ENCODE measurements at regions not wholly inside any gene's neighbourhood (a gene's known extent, or its start where the extent isn't known, plus 50 kb on each side); places are given as distances from the start of the nearest gene placed in this dataset.
A peak's percentile ranks its signal among the peaks of the same experiment; 100 is the strongest.

GRCh38 chr14:98274596-98274995 is 997.4 kb downstream of the BCL11B start:
- H3K27ac Mint-ChIP-seq = no peak overlapping the region
- ChIA-PET CTCF (no interaction called here), POLR2A (no interaction called here)
- ATAC-seq (no peak), DNase-seq (no peak)
- peaks cover 4% of the 10 kb centered on the region for H3K4me1 Mint-ChIP-seq (ENCODE audit: low read depth)
- H3K4me3 Mint-ChIP-seq = no peak overlapping the region
- H3K9me3 Mint-ChIP-seq (ENCODE audit: insufficient read depth) = peaks cover 3% of the 10 kb centered on the region
- no peaks in the 10 kb centered on the region for H3K27me3 Mint-ChIP-seq (ENCODE audit: low read depth)
- H3K36me3 Mint-ChIP-seq (ENCODE audit: low read depth) = peaks cover 4% of the 10 kb centered on the region

GRCh38 chr14:98278800-98279199 is 993.2 kb downstream of the BCL11B start:
- no peak for DNase-seq
- no peak overlapping the region for H3K4me3 Mint-ChIP-seq
- H3K4me1 Mint-ChIP-seq (ENCODE audit: low read depth) = no peaks in the 10 kb centered on the region
- H3K36me3 Mint-ChIP-seq (ENCODE audit: low read depth) = no peaks in the 10 kb centered on the region
- ChIA-PET POLR2A (no interaction called here), CTCF (no interaction called here)
- H3K9me3 Mint-ChIP-seq (ENCODE audit: insufficient read depth) = no peaks in the 10 kb centered on the region
- H3K27me3 Mint-ChIP-seq (ENCODE audit: low read depth) = no peaks in the 10 kb centered on the region
- no peak for ATAC-seq
- H3K27ac Mint-ChIP-seq = no peak overlapping the region

- CTCF ChIA-PET = no interaction called here
- H3K27ac Mint-ChIP-seq = no peak overlapping the region
- POLR2A ChIA-PET = no interaction called here
- peaks cover 2% of the 10 kb centered on the region for H3K36me3 Mint-ChIP-seq (ENCODE audit: low read depth)
- no peak for DNase-seq
- ATAC-seq = no peak
- no peaks in the 10 kb centered on the region for H3K27me3 Mint-ChIP-seq (ENCODE audit: low read depth)
- H3K4me1 Mint-ChIP-seq (ENCODE audit: low read depth) = peaks cover 3% of the 10 kb centered on the region
- no peaks in the 10 kb centered on the region for H3K9me3 Mint-ChIP-seq (ENCODE audit: insufficient read depth)
- H3K4me3 Mint-ChIP-seq = no peak overlapping the region
Measured at GRCh38 chr14:98280436-98280835, 991.6 kb downstream of the BCL11B start.

- DNase-seq (no peak), ATAC-seq (no peak)
- H3K9me3 Mint-ChIP-seq (ENCODE audit: insufficient read depth) = no peaks in the 10 kb centered on the region
- H3K4me1 Mint-ChIP-seq (ENCODE audit: low read depth) = peaks cover 6% of the 10 kb centered on the region
- CTCF ChIA-PET = no interaction called here
- no peaks in the 10 kb centered on the region for H3K27me3 Mint-ChIP-seq (ENCODE audit: low read depth)
- H3K4me3 Mint-ChIP-seq = no peak overlapping the region
- no peak overlapping the region for H3K27ac Mint-ChIP-seq
- H3K36me3 Mint-ChIP-seq (ENCODE audit: low read depth) = peaks cover 2% of the 10 kb centered on the region
- POLR2A ChIA-PET = interaction anchor here (0.6 kb wide), 1 partner anchor 9 kb away, joined by 3 read pairs; no protein-coding TSS in a partner anchor
Measured at GRCh38 chr14:98288825-98289224, 983.2 kb downstream of the BCL11B start.

GRCh38 chr14:98290596-98290995 is 981.4 kb downstream of the BCL11B start:
- Mint-ChIP-seq H3K27me3 (ENCODE audit: low read depth) (no peaks in the 10 kb centered on the region), H3K27ac (no peak overlapping the region), H3K4me1 (ENCODE audit: low read depth) (peaks cover 3% of the 10 kb centered on the region), H3K4me3 (no peak overlapping the region), H3K36me3 (ENCODE audit: low read depth) (no peaks in the 10 kb centered on the region), H3K9me3 (ENCODE audit: insufficient read depth) (no peaks in the 10 kb centered on the region)
- CTCF ChIA-PET = interaction anchor here (1.8 kb wide), 1 partner anchor 150 kb away, joined by 5 read pairs; no protein-coding TSS in a partner anchor
- no peak for DNase-seq
- no peak for ATAC-seq
- POLR2A ChIA-PET = no interaction called here

- Mint-ChIP-seq H3K36me3 (ENCODE audit: low read depth) (no peaks in the 10 kb centered on the region), H3K4me3 (no peak overlapping the region), H3K9me3 (ENCODE audit: insufficient read depth) (no peaks in the 10 kb centered on the region), H3K27ac (peak overlapping the region; percentile 30), H3K27me3 (ENCODE audit: low read depth) (no peaks in the 10 kb centered on the region), H3K4me1 (ENCODE audit: low read depth) (peaks cover 3% of the 10 kb centered on the region)
- ChIA-PET POLR2A (no interaction called here), CTCF (no interaction called here)
- no peak for DNase-seq
- no peak for ATAC-seq
Measured at GRCh38 chr14:98292191-98292590, 979.8 kb downstream of the BCL11B start.

- ATAC-seq = no peak
- CTCF ChIA-PET = no interaction called here
- POLR2A ChIA-PET = no interaction called here
Measured at GRCh38 chr14:98293576-98293975, 978.4 kb downstream of the BCL11B start.

GRCh38 chr14:98296895-98297294 is 975.1 kb downstream of the BCL11B start:
- ChIA-PET POLR2A (no interaction called here), CTCF (no interaction called here)
- no peak for ATAC-seq
- Mint-ChIP-seq H3K4me1 (ENCODE audit: low read depth) (peaks cover 3% of the 10 kb centered on the region), H3K4me3 (no peak overlapping the region), H3K27me3 (ENCODE audit: low read depth) (no peaks in the 10 kb centered on the region), H3K9me3 (ENCODE audit: insufficient read depth) (peaks cover 6% of the 10 kb centered on the region), H3K36me3 (ENCODE audit: low read depth) (no peaks in the 10 kb centered on the region), H3K27ac (no peak overlapping the region)
- DNase-seq = no peak

More at GRCh38 chr14:98293576-98293975, 978.4 kb downstream of the BCL11B start:
- no peaks in the 10 kb centered on the region for H3K27me3 Mint-ChIP-seq (ENCODE audit: low read depth)
- H3K27ac Mint-ChIP-seq = no peak overlapping the region
- H3K9me3 Mint-ChIP-seq (ENCODE audit: insufficient read depth) = no peaks in the 10 kb centered on the region
- DNase-seq = no peak
- peaks cover 3% of the 10 kb centered on the region for H3K4me1 Mint-ChIP-seq (ENCODE audit: low read depth)
- H3K4me3 Mint-ChIP-seq = no peak overlapping the region
- H3K36me3 Mint-ChIP-seq (ENCODE audit: low read depth) = no peaks in the 10 kb centered on the region

GRCh38 chr14:98297567-98297966 is 974.4 kb downstream of the BCL11B start:
- no peaks in the 10 kb centered on the region for H3K4me1 Mint-ChIP-seq (ENCODE audit: low read depth)
- CTCF ChIA-PET = no interaction called here
- POLR2A ChIA-PET = interaction anchor here (0.7 kb wide), 1 partner anchor 8 kb away, joined by 3 read pairs; no protein-coding TSS in a partner anchor
- H3K27me3 Mint-ChIP-seq (ENCODE audit: low read depth) = no peaks in the 10 kb centered on the region
- peaks cover 6% of the 10 kb centered on the region for H3K9me3 Mint-ChIP-seq (ENCODE audit: insufficient read depth)
- H3K4me3 Mint-ChIP-seq = no peak overlapping the region
- no peaks in the 10 kb centered on the region for H3K36me3 Mint-ChIP-seq (ENCODE audit: low read depth)
- DNase-seq (no peak), ATAC-seq (no peak)
- no peak overlapping the region for H3K27ac Mint-ChIP-seq

GRCh38 chr14:98298481-98299244 is 973.3 kb downstream of the BCL11B start:
- H3K36me3 Mint-ChIP-seq (ENCODE audit: low read depth) = no peaks in the 10 kb centered on the region
- no peaks in the 10 kb centered on the region for H3K27me3 Mint-ChIP-seq (ENCODE audit: low read depth)
- ATAC-seq (no peak), DNase-seq (no peak)
- no peaks in the 10 kb centered on the region for H3K4me1 Mint-ChIP-seq (ENCODE audit: low read depth)
- peaks cover 6% of the 10 kb centered on the region for H3K9me3 Mint-ChIP-seq (ENCODE audit: insufficient read depth)
- no peak overlapping the region for H3K27ac Mint-ChIP-seq
- ChIA-PET CTCF (no interaction called here), POLR2A (no interaction called here)
- H3K4me3 Mint-ChIP-seq = no peak overlapping the region

- H3K36me3 Mint-ChIP-seq (ENCODE audit: low read depth) = no peaks in the 10 kb centered on the region
- POLR2A ChIA-PET = no interaction called here
- ATAC-seq (no peak), DNase-seq (no peak)
- H3K4me3 Mint-ChIP-seq = no peak overlapping the region
- no peak overlapping the region for H3K27ac Mint-ChIP-seq
- CTCF ChIA-PET = interaction anchor here (1.0 kb wide), 1 partner anchor 163 kb away, joined by 4 read pairs; no protein-coding TSS in a partner anchor
- H3K4me1 Mint-ChIP-seq (ENCODE audit: low read depth) = no peaks in the 10 kb centered on the region
- no peaks in the 10 kb centered on the region for H3K27me3 Mint-ChIP-seq (ENCODE audit: low read depth)
- H3K9me3 Mint-ChIP-seq (ENCODE audit: insufficient read depth) = peaks cover 11% of the 10 kb centered on the region
Measured at GRCh38 chr14:98301681-98302080, 970.3 kb downstream of the BCL11B start.

GRCh38 chr14:98304574-98304973 is 967.4 kb downstream of the BCL11B start:
- no peak for ATAC-seq
- no peak for DNase-seq
- no peak overlapping the region for H3K27ac Mint-ChIP-seq
- H3K36me3 Mint-ChIP-seq (ENCODE audit: low read depth) = no peaks in the 10 kb centered on the region
- ChIA-PET CTCF (no interaction called here), POLR2A (no interaction called here)
- H3K4me3 Mint-ChIP-seq = no peak overlapping the region
- peaks cover 11% of the 10 kb centered on the region for H3K9me3 Mint-ChIP-seq (ENCODE audit: insufficient read depth)
- no peaks in the 10 kb centered on the region for H3K4me1 Mint-ChIP-seq (ENCODE audit: low read depth)
- no peaks in the 10 kb centered on the region for H3K27me3 Mint-ChIP-seq (ENCODE audit: low read depth)

GRCh38 chr14:98309591-98309990 is 962.4 kb downstream of the BCL11B start:
- peaks cover 3% of the 10 kb centered on the region for H3K9me3 Mint-ChIP-seq (ENCODE audit: insufficient read depth)
- no peaks in the 10 kb centered on the region for H3K36me3 Mint-ChIP-seq (ENCODE audit: low read depth)
- no peaks in the 10 kb centered on the region for H3K27me3 Mint-ChIP-seq (ENCODE audit: low read depth)

More at GRCh38 chr14:98309591-98309990, 962.4 kb downstream of the BCL11B start:
- no peak for ATAC-seq
- POLR2A ChIA-PET = interaction anchor here (0.6 kb wide), 1 partner anchor 16 kb away, joined by 4 read pairs; no protein-coding TSS in a partner anchor
- Mint-ChIP-seq H3K4me1 (ENCODE audit: low read depth) (no peaks in the 10 kb centered on the region), H3K27ac (no peak overlapping the region), H3K4me3 (no peak overlapping the region)
- no peak for DNase-seq
- CTCF ChIA-PET = no interaction called here

Measured in activated CD8-positive, alpha-beta T cell treated with anti-CD3 and anti-CD28 coated beads, Interleukin-2, amount 10 ng/mL, durations not matched to agents 7 days and 5 days (primary cell).